SKM-1 (cell line): ENCODE measurements at regions not wholly inside any gene's neighbourhood (a gene's known extent, or its start where the extent isn't known, plus 50 kb on each side); places are given as distances from the start of the nearest gene placed in this dataset.
"Not testable (repeated sequence)": the region's sequence is repeated elsewhere in the genome, so short reads cannot be mapped to it uniquely, and the experiment has no call there.

Experiments used
- DNase-seq: peaks from one replicate; lab custom pipeline; 2025; ENCODE audit not compliant: unreplicated experiment; lab: John Stamatoyannopoulos, UW

DNA sequence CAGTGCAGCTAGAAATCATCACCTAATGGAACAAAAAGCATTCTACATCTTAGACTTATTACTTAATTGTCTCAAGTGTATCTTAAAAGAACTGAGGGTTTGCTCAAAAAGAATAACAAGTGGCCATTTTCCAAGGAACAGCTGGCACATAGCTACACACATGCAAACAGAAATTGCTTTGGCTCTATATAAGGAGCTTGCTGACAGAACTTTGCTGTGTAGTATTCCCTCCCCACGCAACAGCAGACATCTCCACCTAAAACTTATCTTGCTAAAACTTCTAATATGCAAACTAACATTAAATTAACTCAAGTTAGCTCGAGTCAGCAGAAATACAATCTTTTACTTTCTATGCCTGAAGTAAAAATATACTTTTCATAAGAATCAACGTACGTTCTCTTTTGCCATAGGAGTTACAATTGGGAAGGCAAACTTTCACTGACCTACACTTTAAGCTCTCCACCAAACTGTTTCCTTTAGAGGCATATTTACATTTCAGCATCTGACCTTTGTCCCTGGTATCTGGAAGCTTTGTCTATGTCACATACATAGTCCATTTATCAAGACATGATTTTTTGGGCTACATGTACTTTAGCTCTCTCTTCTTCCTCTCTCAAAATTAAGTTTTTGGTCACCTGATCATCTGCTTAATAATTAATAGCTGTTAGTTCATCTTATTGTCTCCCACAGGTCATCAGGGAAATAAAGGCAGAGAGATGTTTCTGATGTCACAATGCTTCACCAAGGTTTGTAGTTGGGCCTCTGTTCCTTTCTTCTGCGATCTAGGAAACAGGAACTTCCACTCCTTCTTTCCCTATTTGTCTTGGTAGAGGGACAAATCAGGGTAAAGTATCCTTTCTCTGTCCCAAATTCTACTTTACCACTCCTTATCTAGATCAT lies 163.4 kb upstream of the AGTR1 start:
- no peak for DNase-seq

DNA sequence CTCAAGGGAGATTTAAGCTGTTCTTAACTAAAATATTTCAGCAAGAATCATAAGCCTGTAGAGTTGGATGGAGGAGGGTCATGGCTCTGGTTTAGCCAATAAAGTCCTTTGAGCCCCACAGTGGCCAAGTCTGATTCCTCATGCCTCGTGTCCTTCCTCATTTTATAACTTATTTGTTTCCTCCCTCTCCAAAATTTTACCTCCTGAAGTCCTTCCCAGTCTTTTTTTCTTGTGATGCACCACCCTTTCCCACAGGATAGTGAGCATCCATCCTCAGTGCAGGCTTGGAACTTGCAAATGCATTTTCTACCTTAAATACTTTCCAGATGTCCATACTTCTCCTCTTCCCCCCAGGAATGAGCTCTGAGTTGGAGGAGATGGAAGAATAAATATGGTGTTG lies 162.7 kb upstream of the AGTR1 start:
- DNase-seq: no peak

DNA sequence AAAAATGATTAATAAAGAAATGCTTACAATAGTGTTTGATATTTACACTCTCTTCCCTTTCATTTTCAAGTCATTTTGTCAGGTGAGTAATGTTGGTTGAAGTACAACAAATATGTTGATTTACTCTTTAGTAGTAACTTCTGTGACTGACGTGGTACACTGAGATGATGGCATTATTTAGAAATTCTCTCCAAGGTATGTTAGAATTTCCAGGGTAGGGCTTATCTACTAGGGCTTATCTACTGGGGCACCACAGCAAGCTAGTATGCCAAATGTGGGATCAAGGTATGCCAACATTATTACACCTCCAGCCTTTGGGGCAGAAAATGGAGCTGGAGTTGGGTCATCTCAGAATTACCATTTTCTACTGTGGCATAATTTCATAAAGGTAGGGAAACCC lies 157.4 kb upstream of the AGTR1 start:
- DNase-seq: no peak

DNA sequence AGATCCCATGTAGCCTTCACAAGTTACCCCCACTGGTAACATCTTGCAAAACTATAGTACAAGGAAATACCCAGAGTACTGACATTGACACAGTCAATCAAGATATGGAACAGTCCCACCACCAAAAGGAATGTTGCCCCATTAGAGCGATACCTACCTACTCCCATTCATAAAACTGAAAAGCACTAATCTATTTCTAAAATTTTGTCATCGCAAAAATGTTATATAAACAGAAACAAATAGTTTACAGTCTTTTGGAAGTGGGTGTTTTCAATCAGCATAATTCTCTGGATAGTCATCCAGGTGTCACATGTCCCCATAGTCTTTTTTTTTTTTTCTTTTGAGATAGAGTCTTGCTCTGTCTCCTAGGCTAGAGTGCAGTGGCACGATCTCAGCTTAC lies 156.9 kb upstream of the AGTR1 start:
- DNase-seq: no peak

DNA sequence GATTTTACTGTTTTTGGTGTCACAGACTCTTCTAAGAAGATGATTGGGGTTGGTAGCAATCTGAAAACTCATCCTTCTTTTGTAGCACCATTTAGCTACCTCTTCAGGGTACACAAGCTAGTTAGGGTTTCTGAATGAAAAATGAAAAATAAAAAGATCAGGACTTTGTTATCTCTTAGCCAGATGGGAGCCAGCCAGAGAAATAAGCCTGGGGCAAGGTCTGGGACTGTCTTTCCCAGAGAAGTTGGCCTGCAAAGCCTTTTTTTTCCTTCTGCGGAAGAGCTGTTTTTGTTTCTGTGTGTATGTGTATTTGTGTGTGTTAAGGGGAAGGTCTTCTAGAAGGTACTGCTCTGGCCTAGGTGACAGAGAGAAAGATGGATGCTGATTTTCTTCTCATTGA lies 150.7 kb upstream of the AGTR1 start:
- DNase-seq: no peak

DNA sequence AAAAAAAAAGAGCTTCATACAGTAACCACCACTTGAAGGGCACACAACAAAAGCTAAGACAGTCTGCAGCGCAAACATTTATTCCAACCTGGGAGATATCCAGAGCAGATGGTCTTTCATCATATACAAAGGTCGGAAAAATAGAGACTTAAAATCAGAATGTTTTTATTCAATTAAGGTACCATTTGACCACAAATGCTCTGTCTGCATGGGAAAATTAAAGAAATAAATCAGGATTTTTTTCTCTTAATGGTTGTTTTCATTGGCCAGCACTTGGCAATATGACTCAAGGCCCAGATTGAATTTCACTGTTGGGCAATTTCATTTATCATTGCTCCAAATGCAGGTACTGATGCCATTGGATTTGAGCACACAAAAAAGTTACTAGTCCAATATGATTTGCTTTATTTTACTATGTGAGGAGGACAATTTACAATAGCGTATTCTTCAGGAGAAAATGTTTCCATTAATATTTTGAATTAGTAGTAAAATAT lies 145.9 kb upstream of the AGTR1 start:
- DNase-seq: no peak

DNA sequence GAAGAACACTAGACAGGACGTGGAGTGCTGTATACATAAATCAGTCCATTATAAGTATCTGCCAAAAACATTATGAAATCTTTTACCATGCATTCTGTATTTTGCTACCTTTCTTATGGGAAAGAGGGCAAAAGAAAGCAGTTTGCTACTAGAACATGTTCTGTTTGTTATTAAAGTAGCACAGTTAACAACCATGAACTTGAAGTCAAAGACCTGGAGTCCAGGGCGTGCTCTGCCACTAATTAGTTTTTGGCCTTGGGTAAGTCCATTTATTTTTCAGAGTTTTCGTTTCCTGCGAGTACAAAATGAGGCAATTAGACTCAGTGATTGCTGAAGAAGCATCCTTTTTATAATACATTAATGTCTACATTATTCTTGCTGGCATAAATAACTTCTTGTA lies 143.3 kb upstream of the AGTR1 start:
- DNase-seq: no peak

DNA sequence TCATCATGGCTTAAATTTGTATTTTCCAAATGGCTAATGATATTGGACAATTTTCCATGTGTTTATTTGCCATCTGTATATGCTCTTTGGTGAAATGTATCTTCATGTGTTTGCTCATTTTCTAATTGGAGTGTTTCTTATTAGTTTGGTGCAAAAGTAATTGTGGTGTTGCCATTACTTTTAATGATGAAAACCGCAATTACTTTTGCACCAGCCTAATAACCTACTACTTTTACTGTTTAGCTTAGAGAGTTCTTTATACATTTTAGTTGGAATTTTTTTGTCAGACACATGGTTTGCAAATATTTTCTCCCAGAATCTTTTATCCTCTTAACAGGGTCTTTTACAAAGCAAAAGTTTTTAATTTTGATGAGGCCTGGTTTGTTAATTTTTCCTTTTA lies 141.0 kb upstream of the AGTR1 start:
- no peak for DNase-seq

DNA sequence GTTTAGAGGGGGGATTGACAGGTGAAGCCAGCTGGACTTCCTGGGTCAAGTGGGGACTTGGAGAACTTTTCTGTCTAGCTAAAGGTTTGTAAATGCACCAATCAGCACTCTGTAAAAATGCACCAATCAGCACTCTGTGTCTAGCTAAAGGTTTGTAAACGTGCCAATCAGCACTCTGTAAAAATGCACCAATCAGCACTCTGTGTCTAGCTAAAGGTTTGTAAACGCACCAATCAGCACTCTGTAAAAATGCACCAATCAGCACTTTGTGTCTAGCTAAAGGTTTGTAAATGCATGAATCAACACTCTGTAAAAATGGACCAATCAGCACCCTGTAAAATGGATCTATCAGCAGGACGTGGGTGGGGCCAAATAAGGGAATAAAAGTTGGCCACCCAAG lies 120.1 kb upstream of the AGTR1 start:
- not testable (repeated sequence) for DNase-seq

DNA sequence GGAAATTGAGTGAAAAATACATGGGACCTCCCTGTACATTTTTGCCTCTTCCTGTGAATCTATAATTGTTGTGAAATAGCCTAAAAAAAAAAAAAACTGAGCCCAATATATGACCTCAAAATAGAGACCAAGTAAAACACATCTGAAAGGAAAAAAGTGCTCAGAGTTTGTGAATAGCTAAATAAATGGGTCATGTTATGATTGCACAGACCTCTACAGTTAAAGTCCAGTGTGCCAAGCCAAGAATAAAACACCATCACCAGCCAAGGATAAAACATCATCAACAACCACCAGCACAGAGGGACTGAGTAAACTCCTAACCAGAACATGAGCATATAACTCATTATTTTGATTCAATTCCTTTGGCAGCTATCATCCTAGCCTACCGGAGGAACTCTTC lies 115.6 kb upstream of the AGTR1 start:
- no peak for DNase-seq

DNA sequence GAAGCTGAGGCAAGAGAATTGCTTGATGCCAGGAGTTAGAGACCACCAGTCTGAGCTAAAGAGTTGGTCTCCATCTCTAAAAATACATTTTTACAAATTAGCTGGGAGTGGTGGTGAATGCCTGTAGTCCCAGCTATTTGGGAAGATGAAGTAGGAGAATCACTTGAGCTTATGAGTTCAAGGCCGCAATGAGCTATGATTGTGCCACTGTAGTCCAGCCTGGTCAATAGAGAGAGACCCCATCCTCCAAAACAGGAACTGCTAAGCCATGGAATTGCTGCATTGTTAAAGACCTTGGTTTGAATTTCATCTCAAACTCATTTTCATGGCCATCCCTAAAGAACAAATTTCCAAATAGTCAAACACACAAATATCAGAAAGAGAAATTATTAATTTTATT lies 113.9 kb upstream of the AGTR1 start:
- DNase-seq: no peak

DNA sequence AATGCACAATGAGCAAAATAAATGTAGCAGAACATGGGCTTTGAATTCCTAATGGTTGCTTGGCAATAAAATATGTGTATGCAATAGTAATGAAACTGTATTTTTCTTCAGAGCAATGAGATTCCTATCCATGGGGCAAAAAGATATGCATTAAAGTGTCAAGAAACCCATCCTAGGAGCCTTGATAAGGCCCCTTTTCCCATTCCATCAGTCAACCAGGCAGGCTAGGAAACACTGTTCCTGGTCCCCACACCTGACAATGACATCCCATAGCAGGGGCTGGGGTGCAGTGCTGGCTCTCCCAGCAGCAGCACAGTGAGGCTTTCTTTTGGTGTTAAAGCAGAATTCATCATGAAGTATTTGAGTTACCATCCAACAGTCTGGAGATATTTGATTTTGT lies 113.3 kb upstream of the AGTR1 start:
- no peak for DNase-seq

DNA sequence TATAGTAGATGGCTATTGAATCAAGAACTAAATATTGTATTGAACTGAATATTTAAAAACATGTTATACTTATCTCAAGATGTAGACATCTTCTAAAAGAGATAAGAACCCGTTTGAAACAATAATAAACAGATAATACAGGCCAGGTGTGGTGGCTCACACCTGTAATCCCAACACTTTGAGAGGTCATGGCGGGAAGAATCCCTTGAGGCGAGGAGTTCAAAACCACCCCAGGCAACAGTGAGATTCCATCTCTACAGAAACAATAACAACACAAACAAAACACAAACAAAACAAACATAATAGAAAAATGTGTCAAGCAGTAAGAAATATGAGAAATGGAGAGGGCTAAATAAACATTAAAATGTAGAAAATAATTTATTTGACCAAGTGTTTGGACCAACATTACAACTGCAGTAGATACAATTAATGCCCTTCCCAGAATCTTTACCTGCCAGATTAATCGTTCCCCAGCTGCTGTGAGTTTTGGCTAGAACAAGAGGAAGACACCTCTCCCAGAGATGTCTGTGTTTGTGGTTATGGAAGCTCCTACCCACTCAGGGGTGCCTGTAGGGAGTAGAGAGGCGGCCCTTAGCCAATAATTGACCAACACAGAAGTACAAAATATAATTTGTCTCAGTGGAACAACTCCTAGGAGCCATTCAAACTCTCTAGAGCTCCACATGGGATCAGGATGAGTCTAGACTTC lies 111.9 kb upstream of the AGTR1 start:
- no peak for DNase-seq

DNA sequence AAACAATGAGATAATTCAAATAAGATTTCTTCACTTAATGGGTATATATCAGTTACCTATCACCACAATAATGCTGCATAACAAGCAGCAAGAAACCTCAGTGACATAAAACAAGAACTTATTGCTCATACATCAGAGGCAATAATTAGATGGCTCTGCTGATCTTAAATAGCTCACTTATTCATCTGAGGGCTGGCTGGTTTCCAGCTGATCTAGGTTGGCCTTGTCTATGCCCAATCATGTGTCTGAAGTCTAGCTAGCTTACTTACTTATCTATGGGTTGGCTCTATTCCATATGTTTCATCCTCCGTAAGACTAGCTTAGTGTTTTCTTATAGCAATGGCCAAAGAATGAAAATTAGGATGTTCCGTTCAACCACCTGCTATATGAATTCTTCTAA lies 109.4 kb upstream of the AGTR1 start:
- DNase-seq: no peak

DNA sequence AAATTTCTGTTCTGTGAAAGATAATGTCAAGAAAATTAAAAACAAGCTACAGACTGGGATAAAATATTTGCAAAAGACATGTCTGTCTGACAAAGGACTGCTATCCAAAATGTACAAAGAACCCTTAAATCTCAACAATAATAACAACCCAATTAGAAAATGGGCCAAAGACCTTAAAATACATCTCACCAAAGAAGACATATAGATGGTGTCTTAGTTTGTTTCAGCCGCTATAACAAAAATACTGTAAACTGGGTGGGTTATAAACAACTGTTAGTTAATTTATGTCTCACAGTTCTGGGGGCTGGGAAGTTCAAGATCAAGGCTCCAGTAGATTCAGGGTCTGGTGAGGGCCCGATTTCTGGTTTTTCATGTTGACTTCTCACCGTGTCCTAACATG lies 106.2 kb upstream of the AGTR1 start:
- DNase-seq: no peak

DNA sequence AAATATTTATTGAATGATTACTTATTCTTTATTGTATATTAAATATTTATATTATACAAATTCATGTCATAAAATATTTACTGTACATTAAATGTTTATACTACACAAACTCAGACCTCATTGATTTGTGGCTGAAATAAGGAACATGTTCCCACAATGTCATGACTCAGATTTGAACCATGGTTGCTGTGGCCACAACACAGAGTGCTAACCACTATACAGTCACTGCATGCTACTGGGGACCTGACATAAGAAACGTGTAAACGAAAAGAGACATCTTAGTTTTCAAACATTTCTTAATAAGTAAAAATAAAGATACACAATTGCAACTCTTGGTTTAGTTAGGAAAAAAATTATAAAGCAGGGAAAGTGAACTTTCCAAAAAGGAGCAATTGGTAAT lies 99.1 kb upstream of the AGTR1 start:
- no peak for DNase-seq

DNA sequence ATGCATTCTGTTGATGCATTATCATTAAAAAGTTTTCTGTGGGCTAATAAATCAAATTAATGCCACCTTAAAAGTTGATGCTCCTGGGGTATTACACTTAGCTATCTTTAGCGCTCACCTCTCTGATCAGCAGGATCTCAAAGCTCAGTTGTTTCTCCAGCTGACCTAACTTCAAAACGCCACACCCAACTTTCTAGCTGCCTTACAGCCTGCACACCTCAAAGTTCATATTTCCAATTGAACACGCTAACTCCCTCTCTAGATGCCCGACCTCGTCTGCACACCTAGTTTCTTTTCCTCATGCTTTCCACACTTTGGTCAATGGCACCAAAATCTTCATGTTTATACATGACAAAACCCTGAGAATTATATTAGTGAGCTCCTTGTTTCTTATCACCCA lies 98.2 kb upstream of the AGTR1 start:
- DNase-seq: no peak

DNA sequence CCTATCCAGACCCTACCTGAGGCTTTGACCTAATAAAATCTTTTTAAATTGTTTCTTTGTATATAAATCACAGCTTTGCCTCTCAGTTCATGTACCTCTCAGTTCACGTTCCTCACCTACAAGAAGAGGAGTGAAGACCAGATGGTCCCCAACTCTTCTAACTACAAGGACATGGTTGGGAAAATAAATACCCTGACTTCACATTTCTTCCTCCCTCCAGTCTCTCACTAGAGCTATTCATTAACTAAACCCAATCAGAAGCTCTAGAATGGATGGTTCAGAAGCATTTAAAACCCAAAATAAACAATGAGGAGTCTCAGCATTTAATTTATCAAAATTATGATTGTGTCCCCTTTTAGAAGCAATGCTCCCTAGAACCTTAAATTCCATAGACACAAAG lies 97.3 kb upstream of the AGTR1 start:
- no peak for DNase-seq

DNA sequence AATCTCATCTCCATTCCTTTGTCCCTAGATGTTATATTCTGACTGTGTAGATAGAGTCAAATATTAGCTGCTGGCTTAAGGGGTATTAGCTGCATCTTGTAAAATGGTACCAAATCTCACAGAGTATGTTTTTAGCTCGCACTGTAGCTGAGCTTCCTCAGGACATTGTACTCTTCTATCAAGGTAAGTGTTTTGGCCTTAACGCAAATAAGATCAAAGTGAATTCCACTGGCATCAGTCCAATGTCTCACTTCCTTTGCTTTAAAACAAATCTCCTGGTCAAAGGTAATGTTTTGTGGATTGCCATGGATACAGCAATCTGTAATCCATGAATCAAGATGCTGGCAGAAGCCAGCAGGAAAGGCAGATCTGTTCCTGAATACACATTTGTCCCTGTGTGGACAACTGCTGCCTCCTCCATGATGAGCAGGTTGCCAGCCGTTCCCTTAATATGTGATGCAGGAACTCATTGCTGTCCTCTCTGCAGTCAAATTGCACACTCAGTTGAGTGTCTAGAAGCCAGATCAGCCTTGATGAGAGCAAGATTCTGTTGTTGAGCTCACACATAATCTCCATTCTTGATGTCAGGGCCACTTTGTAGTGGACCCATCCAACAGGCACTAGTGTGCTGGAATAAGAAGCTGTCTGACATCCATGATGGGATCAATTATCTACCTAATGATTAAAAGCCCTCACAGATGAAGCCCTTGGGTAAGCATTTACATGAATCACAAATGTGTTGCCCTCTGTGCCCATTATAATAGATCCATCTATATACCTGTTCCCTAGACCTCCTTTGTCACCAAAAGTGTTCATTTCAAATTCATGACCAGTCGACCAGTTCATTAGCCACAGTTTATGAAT lies 96.6 kb upstream of the AGTR1 start:
- no peak for DNase-seq

DNA sequence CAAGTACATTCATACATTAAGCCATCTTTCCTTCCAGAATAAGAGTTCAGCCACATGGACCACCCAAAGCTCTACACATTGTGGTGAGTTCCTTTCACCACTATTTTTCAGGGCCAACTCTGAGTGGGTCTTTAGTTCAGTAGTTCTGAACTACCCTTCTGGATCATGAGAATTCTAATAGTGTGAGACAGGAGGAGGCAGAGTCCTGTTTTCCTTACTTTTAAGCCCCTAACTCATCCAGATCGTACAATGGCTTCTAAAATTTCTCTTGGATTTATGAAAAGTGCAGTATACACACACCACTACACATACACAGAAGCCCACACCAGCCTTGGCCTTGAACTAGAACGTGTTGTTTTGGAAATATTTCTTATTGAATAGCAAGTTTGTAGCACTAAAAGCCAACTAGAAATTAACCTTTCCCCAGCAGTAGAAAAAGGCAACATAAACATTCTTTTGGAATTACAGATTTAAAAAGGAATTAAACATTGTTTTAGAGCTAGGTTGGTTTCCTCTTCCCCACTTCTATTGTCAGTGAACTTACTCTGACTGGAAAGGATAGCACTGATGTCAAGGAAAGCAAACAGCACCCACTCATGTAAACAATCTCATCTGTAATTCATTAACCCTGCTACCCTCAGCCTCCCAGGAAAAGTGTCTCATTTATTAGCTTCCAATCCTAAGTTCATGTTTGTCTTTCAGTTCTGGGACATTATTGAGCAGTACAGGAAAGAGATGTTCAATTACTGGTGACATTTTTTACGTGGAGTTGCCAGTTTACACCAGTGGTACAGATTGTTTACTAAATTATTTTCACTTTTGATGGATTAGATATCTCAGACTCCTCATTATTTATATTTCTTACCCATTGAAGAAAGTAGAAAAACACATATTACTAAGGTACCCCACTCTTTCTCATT lies 95.7 kb upstream of the AGTR1 start:
- DNase-seq: no peak
